ENCODE measurements at regions not wholly inside any gene's neighbourhood (a gene's known extent, or its start where the extent isn't known, plus 50 kb on each side); places are given as distances from the start of the nearest gene placed in this dataset.
"Not testable (repeated sequence)": the region's sequence is repeated elsewhere in the genome, so short reads cannot be mapped to it uniquely, and the experiment has no call there.

- Histone ChIP-seq H3K36me3 (ENCODE audit: control insufficient read depth in 1 of 2, insufficient read depth in 2 of 2, low read length in 2 of 2) (no peaks in the 10 kb centered on the region), H3K4me1 (ENCODE audit: control insufficient read depth in 1 of 2, insufficient read depth in 2 of 2, low read length in 2 of 2) (no peaks in the 10 kb centered on the region), H3K27me3 (ENCODE audit: control insufficient read depth in 1 of 2, insufficient read depth in 2 of 2, low read length in 2 of 2) (no peaks in the 10 kb centered on the region), H3K27ac (ENCODE audit: low read depth, low read length) (no peak overlapping the region), H3K9me3 (ENCODE audit: control insufficient read depth in 1 of 2, low read length in 2 of 2) (peaks cover 3 to 5% of the 10 kb centered on the region in 2 donors), H3K4me3 (ENCODE audit: low read depth in 1 of 2, low read length in 2 of 2) (no peak overlapping the region), H3K9ac (ENCODE audit: low read depth in 1 of 2, low read length in 2 of 2) (no peak overlapping the region)
These were observed 355.7 kb upstream of the MON1B start for GRCh38 chr16:76835339-76835738.

GRCh38 chr16:76835779-76836300, 355.1 kb upstream of the MON1B start:
- Histone ChIP-seq H3K4me1 (ENCODE audit: control insufficient read depth in 1 of 2, insufficient read depth in 2 of 2, low read length in 2 of 2) (no peaks in the 10 kb centered on the region), H3K27ac (ENCODE audit: low read depth, low read length) (no peak overlapping the region), H3K9ac (ENCODE audit: low read depth in 1 of 2, low read length in 2 of 2) (no peak overlapping the region), H3K27me3 (ENCODE audit: control insufficient read depth in 1 of 2, insufficient read depth in 2 of 2, low read length in 2 of 2) (no peaks in the 10 kb centered on the region), H3K9me3 (ENCODE audit: control insufficient read depth in 1 of 2, low read length in 2 of 2) (peaks cover 3 to 5% of the 10 kb centered on the region in 2 donors), H3K4me3 (ENCODE audit: low read depth in 1 of 2, low read length in 2 of 2) (no peak overlapping the region), H3K36me3 (ENCODE audit: control insufficient read depth in 1 of 2, insufficient read depth in 2 of 2, low read length in 2 of 2) (no peaks in the 10 kb centered on the region)

GRCh38 chr16:76837872-76838271, 353.1 kb upstream of the MON1B start:
- Histone ChIP-seq H3K27ac (ENCODE audit: low read depth, low read length) (no peak overlapping the region), H3K36me3 (ENCODE audit: control insufficient read depth in 1 of 2, insufficient read depth in 2 of 2, low read length in 2 of 2) (no peaks in the 10 kb centered on the region), H3K9me3 (ENCODE audit: control insufficient read depth in 1 of 2, low read length in 2 of 2) (peaks cover 1 to 3% of the 10 kb centered on the region in 2 donors), H3K27me3 (ENCODE audit: control insufficient read depth in 1 of 2, insufficient read depth in 2 of 2, low read length in 2 of 2) (no peaks in the 10 kb centered on the region), H3K9ac (ENCODE audit: low read depth in 1 of 2, low read length in 2 of 2) (no peak overlapping the region), H3K4me1 (ENCODE audit: control insufficient read depth in 1 of 2, insufficient read depth in 2 of 2, low read length in 2 of 2) (no peaks in the 10 kb centered on the region), H3K4me3 (ENCODE audit: low read depth in 1 of 2, low read length in 2 of 2) (no peak overlapping the region)

GRCh38 chr16:76854234-76854633, 336.8 kb upstream of the MON1B start:
- H3K36me3 ChIP-seq (ENCODE audit: control insufficient read depth in 1 of 2, insufficient read depth in 2 of 2, low read length in 2 of 2): no peaks in the 10 kb centered on the region
- H3K27me3 ChIP-seq (ENCODE audit: control insufficient read depth in 1 of 2, insufficient read depth in 2 of 2, low read length in 2 of 2): no peaks in the 10 kb centered on the region
- H3K4me3 ChIP-seq (ENCODE audit: low read depth in 1 of 2, low read length in 2 of 2): no peak overlapping the region
- H3K9me3 ChIP-seq (ENCODE audit: control insufficient read depth in 1 of 2, low read length in 2 of 2): peaks cover 0 to 6% of the 10 kb centered on the region in 2 donors
- no peaks in the 10 kb centered on the region for H3K4me1 ChIP-seq (ENCODE audit: control insufficient read depth in 1 of 2, insufficient read depth in 2 of 2, low read length in 2 of 2)
- H3K9ac ChIP-seq (ENCODE audit: low read depth in 1 of 2, low read length in 2 of 2): no peak overlapping the region
- no peak overlapping the region for H3K27ac ChIP-seq (ENCODE audit: low read depth, low read length)

GRCh38 chr16:76856112-76856511, 334.9 kb upstream of the MON1B start:
- H3K27ac ChIP-seq (ENCODE audit: low read depth, low read length): no peak overlapping the region
- no peak overlapping the region for H3K4me3 ChIP-seq (ENCODE audit: low read depth in 1 of 2, low read length in 2 of 2)
- no peaks in the 10 kb centered on the region for H3K4me1 ChIP-seq (ENCODE audit: control insufficient read depth in 1 of 2, insufficient read depth in 2 of 2, low read length in 2 of 2)
- H3K9ac ChIP-seq (ENCODE audit: low read depth in 1 of 2, low read length in 2 of 2): no peak overlapping the region
- H3K9me3 ChIP-seq (ENCODE audit: control insufficient read depth in 1 of 2, low read length in 2 of 2): peaks cover 0 to 6% of the 10 kb centered on the region in 2 donors
- H3K36me3 ChIP-seq (ENCODE audit: control insufficient read depth in 1 of 2, insufficient read depth in 2 of 2, low read length in 2 of 2): no peaks in the 10 kb centered on the region
- no peaks in the 10 kb centered on the region for H3K27me3 ChIP-seq (ENCODE audit: control insufficient read depth in 1 of 2, insufficient read depth in 2 of 2, low read length in 2 of 2)

GRCh38 chr16:76857402-76857801, 333.6 kb upstream of the MON1B start:
- Histone ChIP-seq H3K4me3 (ENCODE audit: low read depth in 1 of 2, low read length in 2 of 2) (no peak overlapping the region), H3K9me3 (ENCODE audit: control insufficient read depth in 1 of 2, low read length in 2 of 2) (peaks cover 0 to 6% of the 10 kb centered on the region in 2 donors), H3K4me1 (ENCODE audit: control insufficient read depth in 1 of 2, insufficient read depth in 2 of 2, low read length in 2 of 2) (no peaks in the 10 kb centered on the region), H3K9ac (ENCODE audit: low read depth in 1 of 2, low read length in 2 of 2) (no peak overlapping the region), H3K27ac (ENCODE audit: low read depth, low read length) (no peak overlapping the region), H3K36me3 (ENCODE audit: control insufficient read depth in 1 of 2, insufficient read depth in 2 of 2, low read length in 2 of 2) (no peaks in the 10 kb centered on the region), H3K27me3 (ENCODE audit: control insufficient read depth in 1 of 2, insufficient read depth in 2 of 2, low read length in 2 of 2) (no peaks in the 10 kb centered on the region)

GRCh38 chr16:76862901-76863300, 328.1 kb upstream of the MON1B start:
- no peak overlapping the region for H3K9ac ChIP-seq (ENCODE audit: low read depth in 1 of 2, low read length in 2 of 2)
- no peak overlapping the region for H3K27ac ChIP-seq (ENCODE audit: low read depth, low read length)
- no peaks in the 10 kb centered on the region for H3K36me3 ChIP-seq (ENCODE audit: control insufficient read depth in 1 of 2, insufficient read depth in 2 of 2, low read length in 2 of 2)
- no peak overlapping the region for H3K4me3 ChIP-seq (ENCODE audit: low read depth in 1 of 2, low read length in 2 of 2)
- H3K4me1 ChIP-seq (ENCODE audit: control insufficient read depth in 1 of 2, insufficient read depth in 2 of 2, low read length in 2 of 2): no peaks in the 10 kb centered on the region
- no peaks in the 10 kb centered on the region for H3K27me3 ChIP-seq (ENCODE audit: control insufficient read depth in 1 of 2, insufficient read depth in 2 of 2, low read length in 2 of 2)
- H3K9me3 ChIP-seq (ENCODE audit: control insufficient read depth in 1 of 2, low read length in 2 of 2): peaks cover 0 to 3% of the 10 kb centered on the region in 2 donors

- no peak overlapping the region for H3K27ac ChIP-seq (ENCODE audit: low read depth, low read length)
- no peak overlapping the region for H3K9ac ChIP-seq (ENCODE audit: low read depth in 1 of 2, low read length in 2 of 2)
- peaks cover 0 to 4% of the 10 kb centered on the region in 2 donors for H3K9me3 ChIP-seq (ENCODE audit: control insufficient read depth in 1 of 2, low read length in 2 of 2)
- H3K36me3 ChIP-seq (ENCODE audit: control insufficient read depth in 1 of 2, insufficient read depth in 2 of 2, low read length in 2 of 2): no peaks in the 10 kb centered on the region
- no peaks in the 10 kb centered on the region for H3K4me1 ChIP-seq (ENCODE audit: control insufficient read depth in 1 of 2, insufficient read depth in 2 of 2, low read length in 2 of 2)
- no peak overlapping the region for H3K4me3 ChIP-seq (ENCODE audit: low read depth in 1 of 2, low read length in 2 of 2)
- no peaks in the 10 kb centered on the region for H3K27me3 ChIP-seq (ENCODE audit: control insufficient read depth in 1 of 2, insufficient read depth in 2 of 2, low read length in 2 of 2)
These were observed 324.0 kb upstream of the MON1B start for GRCh38 chr16:76866994-76867393.

- Histone ChIP-seq H3K4me3 (ENCODE audit: low read depth in 1 of 2, low read length in 2 of 2) (no peak overlapping the region), H3K9me3 (ENCODE audit: control insufficient read depth in 1 of 2, low read length in 2 of 2) (no peaks in the 10 kb centered on the region), H3K4me1 (ENCODE audit: control insufficient read depth in 1 of 2, insufficient read depth in 2 of 2, low read length in 2 of 2) (no peaks in the 10 kb centered on the region), H3K27me3 (ENCODE audit: control insufficient read depth in 1 of 2, insufficient read depth in 2 of 2, low read length in 2 of 2) (no peaks in the 10 kb centered on the region), H3K27ac (ENCODE audit: low read depth, low read length) (no peak overlapping the region), H3K9ac (ENCODE audit: low read depth in 1 of 2, low read length in 2 of 2) (no peak overlapping the region), H3K36me3 (ENCODE audit: control insufficient read depth in 1 of 2, insufficient read depth in 2 of 2, low read length in 2 of 2) (no peaks in the 10 kb centered on the region)
These were observed 315.1 kb upstream of the MON1B start for GRCh38 chr16:76875898-76876297.

GRCh38 chr16:76879420-76879819, 311.6 kb upstream of the MON1B start:
- H3K27ac ChIP-seq (ENCODE audit: low read depth, low read length): no peak overlapping the region
- no peaks in the 10 kb centered on the region for H3K4me1 ChIP-seq (ENCODE audit: control insufficient read depth in 1 of 2, insufficient read depth in 2 of 2, low read length in 2 of 2)
- no peaks in the 10 kb centered on the region for H3K27me3 ChIP-seq (ENCODE audit: control insufficient read depth in 1 of 2, insufficient read depth in 2 of 2, low read length in 2 of 2)
- H3K9ac ChIP-seq (ENCODE audit: low read depth in 1 of 2, low read length in 2 of 2): no peak overlapping the region
- H3K36me3 ChIP-seq (ENCODE audit: control insufficient read depth in 1 of 2, insufficient read depth in 2 of 2, low read length in 2 of 2): no peaks in the 10 kb centered on the region
- no peak overlapping the region for H3K4me3 ChIP-seq (ENCODE audit: low read depth in 1 of 2, low read length in 2 of 2)
- no peaks in the 10 kb centered on the region for H3K9me3 ChIP-seq (ENCODE audit: control insufficient read depth in 1 of 2, low read length in 2 of 2)

- not testable (repeated sequence) for H3K36me3 ChIP-seq (ENCODE audit: control insufficient read depth in 1 of 2, insufficient read depth in 2 of 2, low read length in 2 of 2); H3K4me1 ChIP-seq (ENCODE audit: control insufficient read depth in 1 of 2, insufficient read depth in 2 of 2, low read length in 2 of 2); H3K9ac ChIP-seq (ENCODE audit: low read depth in 1 of 2, low read length in 2 of 2); H3K9me3 ChIP-seq (ENCODE audit: control insufficient read depth in 1 of 2, low read length in 2 of 2); H3K27me3 ChIP-seq (ENCODE audit: control insufficient read depth in 1 of 2, insufficient read depth in 2 of 2, low read length in 2 of 2); H3K4me3 ChIP-seq (ENCODE audit: low read depth in 1 of 2, low read length in 2 of 2); H3K27ac ChIP-seq (ENCODE audit: low read depth, low read length)
These were observed 310.5 kb upstream of the MON1B start for GRCh38 chr16:76880523-76880922.

Measured in duodenal mucosa (tissue), 2 donors.